ENCODE measurements at regions not wholly inside any gene's neighbourhood (a gene's known extent, or its start where the extent isn't known, plus 50 kb on each side); places are given as distances from the start of the nearest gene placed in this dataset.

DNA sequence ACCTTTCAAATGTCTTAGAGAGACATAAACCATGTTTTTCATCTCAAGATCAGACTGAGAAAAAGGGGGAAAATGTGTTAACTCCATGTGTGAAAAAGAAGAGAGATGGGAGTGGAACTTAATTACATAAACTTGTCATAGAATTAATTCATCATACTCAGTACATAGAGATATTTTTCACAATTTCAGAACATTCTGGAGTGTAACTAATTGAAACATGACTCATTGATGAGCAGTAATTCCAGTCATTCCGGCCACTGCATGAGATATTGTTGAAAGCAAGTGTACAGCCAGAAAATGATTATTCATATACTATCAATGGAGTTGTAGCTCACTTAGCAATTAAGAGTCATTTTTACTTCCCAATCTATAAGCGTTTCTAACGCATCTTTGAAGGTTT lies 739.3 kb downstream of the LTN1 start:
- DNase-seq (ENCODE audit: low spot score) = no peak
- Histone ChIP-seq H3K79me2 (no peaks in the 10 kb centered on the region), H3K4me3 (no peak overlapping the region), H2AFZ (no peak overlapping the region), H3K4me2 (no peak overlapping the region), H3K9me2 (replicated peaks; ENCODE audit: insufficient read depth) (no peaks in the 10 kb centered on the region), H4K20me1 (ENCODE audit: insufficient read depth, poor library complexity, severe bottlenecking) (no peaks in the 10 kb centered on the region), H3K27ac (peak overlapping the region; percentile 9), H3K27me3 (no peaks in the 10 kb centered on the region), H3K4me1 (ENCODE audit: insufficient read depth) (peaks cover 42% of the 10 kb centered on the region), H3K9me3 (ENCODE audit: low read depth) (no peaks in the 10 kb centered on the region), H3K36me3 (replicated peaks; ENCODE audit: insufficient read depth, low read depth) (no peaks in the 10 kb centered on the region)
- TF ChIP-seq EZH2phosphoT487 (IDR thresholded peaks at IDR 0.05; ENCODE audit: low read depth, severe bottlenecking, unreplicated experiment) (no peak), CTCF (IDR thresholded peaks at IDR 0.05; ENCODE audit: poor library complexity) (no peak), EZH2 (IDR thresholded peaks at IDR 0.05; ENCODE audit: borderline replicate concordance) (no peak)
- 84% methylated on average over 3 of the region's 3 CpGs for WGBS (ENCODE audit: low lambda C conversion rate, missing lambda C conversion rate)

DNA sequence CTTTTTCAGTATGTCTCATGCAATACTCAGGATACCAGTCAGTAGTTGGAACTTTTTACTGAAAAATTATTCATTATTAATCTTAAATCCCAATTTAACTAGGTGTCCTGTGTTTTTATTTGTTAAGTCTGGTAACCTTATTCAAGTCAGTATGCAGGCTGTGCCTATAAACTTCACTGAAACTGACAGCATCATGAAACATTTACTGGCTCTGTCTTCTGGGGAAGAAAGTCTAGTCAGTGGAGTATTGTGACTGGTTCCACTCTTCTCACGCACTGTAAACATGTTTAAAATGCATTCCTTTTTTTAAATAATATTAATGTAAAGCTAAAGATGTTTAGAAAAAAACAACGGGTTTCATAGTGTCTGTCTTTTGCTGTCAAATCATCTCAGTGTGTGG lies 739.7 kb downstream of the LTN1 start:
- Histone ChIP-seq H3K27me3 (no peaks in the 10 kb centered on the region), H3K4me1 (ENCODE audit: insufficient read depth) (peaks cover 37% of the 10 kb centered on the region), H3K9me2 (replicated peaks; ENCODE audit: insufficient read depth) (no peaks in the 10 kb centered on the region), H2AFZ (no peak overlapping the region), H3K36me3 (replicated peaks; ENCODE audit: insufficient read depth, low read depth) (no peaks in the 10 kb centered on the region), H3K27ac (peak overlapping the region; percentile 9), H3K4me3 (no peak overlapping the region), H3K9me3 (ENCODE audit: low read depth) (no peaks in the 10 kb centered on the region), H4K20me1 (ENCODE audit: insufficient read depth, poor library complexity, severe bottlenecking) (no peaks in the 10 kb centered on the region), H3K79me2 (no peaks in the 10 kb centered on the region), H3K4me2 (no peak overlapping the region)
- no peak for DNase-seq (ENCODE audit: low spot score)
- TF ChIP-seq EZH2phosphoT487 (IDR thresholded peaks at IDR 0.05; ENCODE audit: low read depth, severe bottlenecking, unreplicated experiment) = no peak
- no peak for TF ChIP-seq CTCF (IDR thresholded peaks at IDR 0.05; ENCODE audit: poor library complexity)
- no peak for TF ChIP-seq EZH2 (IDR thresholded peaks at IDR 0.05; ENCODE audit: borderline replicate concordance)
- WGBS (ENCODE audit: low lambda C conversion rate, missing lambda C conversion rate) = 52% methylated on average over 2 of the region's 2 CpGs

GRCh38 chr21:28250946-28251345 lies 741.7 kb downstream of the LTN1 start:
- no peaks in the 10 kb centered on the region for H4K20me1 ChIP-seq (ENCODE audit: insufficient read depth, poor library complexity, severe bottlenecking)
- H3K79me2 ChIP-seq = no peaks in the 10 kb centered on the region
- H3K36me3 ChIP-seq (replicated peaks; ENCODE audit: insufficient read depth, low read depth) = no peaks in the 10 kb centered on the region
- no peak overlapping the region for H3K4me2 ChIP-seq
- peak overlapping the region; percentile 2 for H3K27ac ChIP-seq
- no peak overlapping the region for H3K4me3 ChIP-seq
- H3K27me3 ChIP-seq = no peaks in the 10 kb centered on the region
- H3K9me2 ChIP-seq (replicated peaks; ENCODE audit: insufficient read depth) = no peaks in the 10 kb centered on the region
- H2AFZ ChIP-seq = no peak overlapping the region
- DNase-seq (ENCODE audit: low spot score) = no peak
- 50% methylated on average over 4 of the region's 4 CpGs for WGBS (ENCODE audit: low lambda C conversion rate, missing lambda C conversion rate)
- peaks cover 22% of the 10 kb centered on the region for H3K4me1 ChIP-seq (ENCODE audit: insufficient read depth)
- TF ChIP-seq EZH2 (IDR thresholded peaks at IDR 0.05; ENCODE audit: borderline replicate concordance) (no peak), EZH2phosphoT487 (IDR thresholded peaks at IDR 0.05; ENCODE audit: low read depth, severe bottlenecking, unreplicated experiment) (no peak), CTCF (IDR thresholded peaks at IDR 0.05; ENCODE audit: poor library complexity) (no peak)
- H3K9me3 ChIP-seq (ENCODE audit: low read depth) = no peaks in the 10 kb centered on the region
